HepG2 (cell line): ENCODE measurements at regions not wholly inside any gene's neighbourhood (a gene's known extent, or its start where the extent isn't known, plus 50 kb on each side); places are given as distances from the start of the nearest gene placed in this dataset.

Experiments used
- ATAC-seq: fragments of 200-7000 bp; cut with Tn5 transposase; 3 replicates; pipeline ENCODE4 v1.9.1; 2020; ENCODE audit warnings: mild to moderate bottlenecking, moderate library complexity
- BruUV-seq: library from RNA; stranded (reverse); fragments of 400-500 nt; replicated peaks from 2 replicates; lab custom pipeline; 2021; lab: Mats Ljungman, UMichigan
- CTCF ChIA-PET: fragments of 300-600 bp; formaldehyde crosslinking; extraction: SDS; loops from one replicate; lab custom pipeline; 2021; ENCODE audit warnings: low total read pairs, inconsistent platforms, low intra/inter-chr PET ratio; lab: Yijun Ruan, JAX
- POLR2A ChIA-PET: fragments of 350-600 bp; sonication (Branson Sonifier 250); formaldehyde crosslinking; loops from one replicate; lab custom pipeline; 2020; ENCODE audit warnings: antibody characterized with exemption, inconsistent platforms; lab: Yijun Ruan, JAX
- DNase-seq: peaks from one replicate; pipeline ENCODE4 v3.0.0-alpha.2; 2015; ENCODE audit warnings: low spot score
- FAIRE-seq: peaks from 3 replicates; lab custom pipeline; 2011; peaks lifted over from hg19 to GRCh38; lab: Jason Lieb, UNC
- H2AFZ ChIP-seq: one replicate; pipeline ENCODE4 v1.6.1; 2011; ENCODE audit warnings: low read length, inconsistent platforms
- H3K27ac ChIP-seq: fragments of 300-600 bp; 3 replicates; pipeline ENCODE4 v1.8.0; 2011; ENCODE audit warnings: mixed run types, mild to moderate bottlenecking, mixed read lengths, low read length, inconsistent platforms; ENCODE audit not compliant: insufficient read depth; ENCODE audit errors: extremely low read length
- H3K27me3 ChIP-seq, 2 experiments: fragments of 200-600 bp in 1 of 2; 2 replicates in 1 of 2; 3 replicates in 1 of 2; pipeline versions ENCODE4 v1.6.0 to v1.8.0; 2011; ENCODE audit warnings: low read length in 2 of 2, mild to moderate bottlenecking in 2 of 2, moderate library complexity in 2 of 2, inconsistent platforms in 1 of 2; ENCODE audit not compliant: insufficient read depth in 2 of 2, control insufficient read depth in 1 of 2
- H3K36me3 ChIP-seq, 2 experiments: fragments of 200-600 bp in 1 of 2; replicated peaks in 1 of 2; 2 replicates in 1 of 2; 3 replicates in 1 of 2; pipeline versions ENCODE4 v1.5.1 to v1.8.0; 2011; ENCODE audit warnings: low read length in 2 of 2, inconsistent platforms in 1 of 2; ENCODE audit not compliant: insufficient read depth in 2 of 2, control insufficient read depth in 1 of 2
- H3K4me1 ChIP-seq: 2 replicates; pipeline ENCODE4 v1.5.1; 2012; ENCODE audit warnings: low read length, inconsistent platforms; ENCODE audit not compliant: insufficient read depth
- H3K4me2 ChIP-seq: 2 replicates; pipeline ENCODE4 v1.6.0; 2011; ENCODE audit warnings: low read depth, low read length, inconsistent platforms
- H3K4me3 ChIP-seq, 3 experiments: fragments of 200-600 bp in 1 of 3; sonication (generic), shearing (Covaris generic) in 1 of 3; replicated peaks in 1 of 3; 2 replicates each; pipeline ENCODE4 v1.5.1; 2011 to 2016; ENCODE audit warnings: low read length in 3 of 3, inconsistent platforms in 2 of 3, low read depth in 2 of 3, mild to moderate bottlenecking in 2 of 3, control low read depth in 1 of 3, mixed read lengths in 1 of 3; ENCODE audit not compliant: insufficient read depth in 1 of 3
- H3K79me2 ChIP-seq: one replicate; pipeline ENCODE4 v1.6.1; 2011; ENCODE audit warnings: low read length, inconsistent platforms; ENCODE audit not compliant: insufficient read depth
- H3K9ac ChIP-seq: 2 replicates; pipeline ENCODE4 v1.6.0; 2011; ENCODE audit warnings: mild to moderate bottlenecking, low read depth, low read length, inconsistent platforms; ENCODE audit not compliant: insufficient read depth
- H3K9me3 ChIP-seq: 2 replicates; pipeline ENCODE4 v1.5.1; 2012; ENCODE audit warnings: mild to moderate bottlenecking, low read length
- H4K20me1 ChIP-seq: 2 replicates; pipeline ENCODE4 v1.6.0; 2011; ENCODE audit warnings: inconsistent platforms, mild to moderate bottlenecking, low read length, moderate library complexity; ENCODE audit not compliant: insufficient read depth
- CBFB ChIP-seq: sonication (generic); formaldehyde crosslinking; IDR thresholded peaks from 2 replicates; pipeline ENCODE4 v1.4.0; 2020; ENCODE audit warnings: missing genetic modification reagents
- HDAC2 ChIP-seq: sonication (generic); formaldehyde crosslinking; IDR thresholded peaks from 2 replicates; pipeline ENCODE4 v1.4.0; 2020; ENCODE audit warnings: missing genetic modification reagents
- KAT8 ChIP-seq: IDR thresholded peaks from 2 replicates; pipeline ENCODE4 v1.6.1; 2016; ENCODE audit warnings: missing genetic modification reagents, missing compliant biosample characterization
- PHF8 ChIP-seq: sonication (generic); formaldehyde crosslinking; IDR thresholded peaks from 2 replicates; pipeline ENCODE4 v1.5.0; 2020; ENCODE audit warnings: missing genetic modification reagents
- PLRG1 ChIP-seq: fragments of 450-650 bp; conservative IDR thresholded peaks from 2 replicates; pipeline ENCODE4 v1.6.1; 2016
- SAFB2 ChIP-seq: sonication (generic); formaldehyde crosslinking; IDR thresholded peaks from 2 replicates; pipeline ENCODE4 v1.5.1; 2020; ENCODE audit warnings: missing genetic modification reagents, low read depth, mild to moderate bottlenecking, borderline replicate concordance
- SMYD3 ChIP-seq: sonication (generic); formaldehyde crosslinking; IDR thresholded peaks from 2 replicates; pipeline ENCODE4 v1.8.1; 2023; ENCODE audit warnings: mild to moderate bottlenecking, missing genetic modification reagents
- SNAPC2 ChIP-seq: sonication (generic); formaldehyde crosslinking; IDR thresholded peaks from 2 replicates; pipeline ENCODE4 v1.8.1; 2022; ENCODE audit warnings: mild to moderate bottlenecking, missing genetic modification reagents
- ZBTB25 ChIP-seq: IDR thresholded peaks from 2 replicates; pipeline ENCODE4 v1.6.1; 2018; ENCODE audit warnings: missing genetic modification reagents
- ZFP91 ChIP-seq: sonication (generic); formaldehyde crosslinking; IDR thresholded peaks from 2 replicates; pipeline ENCODE4 v1.9.0; 2022; ENCODE audit warnings: missing genetic modification reagents, mild to moderate bottlenecking, borderline replicate concordance
- ZNF513 ChIP-seq: sonication (generic); formaldehyde crosslinking; conservative IDR thresholded peaks from 2 replicates; pipeline ENCODE4 v1.5.0; 2020; ENCODE audit warnings: missing genetic modification reagents
- ZNF543 ChIP-seq: sonication (generic); formaldehyde crosslinking; IDR thresholded peaks from 2 replicates; pipeline ENCODE4 v1.4.0; 2020; ENCODE audit warnings: mild to moderate bottlenecking, missing genetic modification reagents
- ZNF549 ChIP-seq: sonication (generic); formaldehyde crosslinking; IDR thresholded peaks from 2 replicates; pipeline ENCODE4 v1.5.0; 2020; ENCODE audit warnings: missing genetic modification reagents
- ZNF552 ChIP-seq: sonication (generic); formaldehyde crosslinking; IDR thresholded peaks from 2 replicates; pipeline ENCODE4 v1.9.0; 2022; ENCODE audit warnings: missing genetic modification reagents, mild to moderate bottlenecking, borderline replicate concordance
- ZNF577 ChIP-seq: sonication (generic); formaldehyde crosslinking; IDR thresholded peaks from 2 replicates; pipeline ENCODE4 v1.4.0; 2020; ENCODE audit warnings: mild to moderate bottlenecking, low read depth, missing genetic modification reagents, borderline replicate concordance
- ZNF615 ChIP-seq: sonication (generic); formaldehyde crosslinking; IDR thresholded peaks from 2 replicates; pipeline ENCODE4 v1.5.0; 2020; ENCODE audit warnings: mild to moderate bottlenecking, missing genetic modification reagents, borderline replicate concordance
- ZNF879 ChIP-seq: sonication (generic); formaldehyde crosslinking; IDR thresholded peaks from 2 replicates; pipeline ENCODE4 v1.8.1; 2023; ENCODE audit warnings: missing genetic modification reagents
- ZSCAN20 ChIP-seq: sonication (generic); formaldehyde crosslinking; IDR thresholded peaks from 2 replicates; pipeline ENCODE4 v1.4.0; 2020; ENCODE audit warnings: missing genetic modification reagents, mild to moderate bottlenecking, borderline replicate concordance
- WGBS: methylation state at CpG from one replicate; pipeline ENCODE4 v1.1.6; 2017; ENCODE audit warnings: low lambda C conversion rate; 5-methylcytosine and 5-hydroxymethylcytosine counted together
- in situ Hi-C: cut with HindIII; loops from 2 replicates; pipeline ENCODE4 v1.10.0; 2017; ENCODE audit warnings: low pct_unique_long_range_greater_than_20kb; ENCODE audit not compliant: extremely low pct_ligation_motif_present
- intact Hi-C: fragments of 100-400 bp; cut with micrococcal nuclease; formaldehyde crosslinking; loops from one replicate; pipeline ENCODE4 v1.10.0; 2022; ENCODE audit not compliant: unreplicated experiment
- TF ChIP-seq, protein P1 (sequence below): sonication (generic); formaldehyde crosslinking; IDR thresholded peaks from 2 replicates; pipeline ENCODE4 v1.8.1; 2023; ENCODE audit warnings: mild to moderate bottlenecking, moderate library complexity, missing genetic modification reagents

DNA sequence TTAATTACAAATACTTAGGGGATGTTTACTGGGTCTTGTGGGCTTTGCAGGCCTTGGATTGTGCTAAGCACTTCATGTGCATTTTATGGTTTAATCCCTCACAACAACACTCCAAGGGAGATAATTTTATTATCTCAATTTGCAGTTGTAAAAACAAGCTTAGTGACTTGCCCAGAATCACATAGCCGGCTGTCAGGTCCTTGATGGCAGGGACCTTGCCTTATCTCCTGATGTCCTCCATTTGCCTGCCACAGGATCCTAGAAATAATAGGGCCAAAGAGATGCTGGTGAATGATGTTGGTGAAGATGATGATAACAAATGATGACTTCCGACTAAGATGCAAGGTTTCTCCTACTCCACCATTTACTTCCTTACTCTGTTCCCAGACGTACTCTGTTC is 385.4 kb downstream of the TMEM135 start (continued):
- TF ChIP-seq ZBTB25 (CRISPR knock-in tag), result no peak
- TF ChIP-seq PLRG1, result no peak
- no peak for TF ChIP-seq ZNF577
- no peak for TF ChIP-seq SMYD3 (CRISPR knock-in tag)
- no peak for TF ChIP-seq CBFB (CRISPR knock-in tag)
- no peak for TF ChIP-seq KAT8 (CRISPR knock-in tag)

DNA sequence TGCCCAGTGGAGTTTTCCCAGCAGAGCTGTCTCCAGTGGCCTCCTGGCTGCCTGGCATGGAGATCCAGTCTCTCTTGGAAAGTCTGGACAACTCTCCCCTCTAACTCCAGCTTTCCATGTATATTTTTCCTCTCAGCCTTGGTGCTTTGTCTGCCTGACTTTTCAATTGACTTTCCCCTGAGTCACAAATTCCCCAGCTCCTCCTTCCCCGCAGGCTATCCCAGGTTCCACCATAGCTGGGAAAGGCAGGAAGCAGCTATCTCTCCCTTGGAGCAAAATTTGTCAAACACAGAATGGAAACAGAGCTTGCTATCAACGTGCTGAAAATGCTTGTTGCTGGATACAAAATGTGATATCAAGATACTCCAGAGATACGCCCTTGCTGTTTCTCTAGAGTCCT is 384.8 kb downstream of the TMEM135 start:
- H3K27ac ChIP-seq, result no peak overlapping the region
- no peaks in the 10 kb centered on the region for H3K4me1 ChIP-seq
- H3K9me3 ChIP-seq, result no peaks in the 10 kb centered on the region
- FAIRE-seq (no peak), DNase-seq (no peak), ATAC-seq (no peak)
- BruUV-seq, result no TSS peak
- in situ Hi-C loops (loop anchor here (5.0 to 10.0 kb wide), 3 partner anchors 70 to 550 kb away; no protein-coding TSS in a partner anchor), intact Hi-C loops (no loop called here)
- H3K36me3 ChIP-seq, result no peaks in the 10 kb centered on the region
- no peaks in the 10 kb centered on the region for H4K20me1 ChIP-seq
- CTCF ChIA-PET, result interaction anchor here (3.2 kb wide), 1 partner anchor 70 kb away, joined by 30 read pairs; no protein-coding TSS in a partner anchor
- H3K9ac ChIP-seq, result no peak overlapping the region
- 7% methylated on average over 3 of the region's 3 CpGs for WGBS
- POLR2A ChIA-PET, result no interaction called here
- H3K4me3 ChIP-seq, result no peak overlapping the region
- no peaks in the 10 kb centered on the region for H3K79me2 ChIP-seq
- no peak overlapping the region for H3K4me2 ChIP-seq
- no peak overlapping the region for H2AFZ ChIP-seq
- peaks cover 0 to 9% of the 10 kb centered on the region in 2 experiments; a peak in 2 of 5 replicates for H3K27me3 ChIP-seq
- no peak for TF ChIP-seq SAFB2 (CRISPR knock-in tag)
- no peak for TF ChIP-seq ZNF879 (CRISPR knock-in tag)
- no peak for TF ChIP-seq ZNF615 (CRISPR knock-in tag)
- no peak for TF ChIP-seq SNAPC2 (CRISPR knock-in tag)
- TF ChIP-seq ZNF513 (CRISPR knock-in tag), result no peak
- TF ChIP-seq, protein P1, sequence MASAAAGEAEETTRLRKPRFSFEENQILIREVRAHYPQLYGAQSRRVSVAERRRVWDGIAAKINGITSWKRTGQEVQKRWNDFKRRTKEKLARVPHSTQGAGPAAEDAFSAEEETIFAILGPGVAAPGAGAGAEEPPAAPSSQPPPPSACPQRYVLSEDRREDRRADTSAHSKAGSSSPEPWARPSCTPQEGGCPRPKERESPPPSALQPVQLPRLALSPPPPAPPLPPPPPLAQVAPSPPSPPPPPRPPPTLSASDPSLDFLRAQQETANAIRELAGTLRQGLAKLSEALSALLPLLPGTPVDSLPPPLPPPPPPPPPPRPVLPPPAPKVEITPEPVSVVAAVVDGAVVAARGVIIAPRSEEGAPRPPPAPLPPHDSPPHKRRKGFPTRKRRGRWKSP, result no peak
- TF ChIP-seq ZNF543, result no peak
- TF ChIP-seq ZFP91 (CRISPR knock-in tag), result no peak
- TF ChIP-seq ZNF552 (CRISPR knock-in tag), result no peak
- TF ChIP-seq ZSCAN20 (CRISPR knock-in tag), result no peak
- no peak for TF ChIP-seq HDAC2 (CRISPR knock-in tag)
- no peak for TF ChIP-seq PHF8 (CRISPR knock-in tag)
- no peak for TF ChIP-seq ZNF549 (CRISPR knock-in tag)
